H1 (cell line): ENCODE measurements at regions not wholly inside any gene's neighbourhood (a gene's known extent, or its start where the extent isn't known, plus 50 kb on each side); places are given as distances from the start of the nearest gene placed in this dataset.

ENCODE experiments used
- BCL11A ChIP-seq, 2 experiments: IDR thresholded peaks; one replicate each; pipeline ENCODE4 v1.6.1; 2011; ENCODE audit warnings: low read depth in 2 of 2, low read length in 2 of 2, mild to moderate bottlenecking in 2 of 2
- CTCF ChIP-seq, 3 experiments: IDR thresholded peaks; 1 replicate in 2 of 3; 2 replicates in 1 of 3; pipeline versions ENCODE4 v1.5.1 to v1.6.1; 2011; ENCODE audit warnings: low read length in 3 of 3, mild to moderate bottlenecking in 3 of 3, inconsistent platforms in 2 of 3, low read depth in 1 of 3, moderate library complexity in 1 of 3; ENCODE audit not compliant: insufficient read depth in 1 of 3; ENCODE audit errors: control extremely low read depth in 1 of 3
- SIRT6 ChIP-seq: IDR thresholded peaks from one replicate; pipeline ENCODE4 v1.7.1; 2012; ENCODE audit warnings: low read length, inconsistent platforms

DNA sequence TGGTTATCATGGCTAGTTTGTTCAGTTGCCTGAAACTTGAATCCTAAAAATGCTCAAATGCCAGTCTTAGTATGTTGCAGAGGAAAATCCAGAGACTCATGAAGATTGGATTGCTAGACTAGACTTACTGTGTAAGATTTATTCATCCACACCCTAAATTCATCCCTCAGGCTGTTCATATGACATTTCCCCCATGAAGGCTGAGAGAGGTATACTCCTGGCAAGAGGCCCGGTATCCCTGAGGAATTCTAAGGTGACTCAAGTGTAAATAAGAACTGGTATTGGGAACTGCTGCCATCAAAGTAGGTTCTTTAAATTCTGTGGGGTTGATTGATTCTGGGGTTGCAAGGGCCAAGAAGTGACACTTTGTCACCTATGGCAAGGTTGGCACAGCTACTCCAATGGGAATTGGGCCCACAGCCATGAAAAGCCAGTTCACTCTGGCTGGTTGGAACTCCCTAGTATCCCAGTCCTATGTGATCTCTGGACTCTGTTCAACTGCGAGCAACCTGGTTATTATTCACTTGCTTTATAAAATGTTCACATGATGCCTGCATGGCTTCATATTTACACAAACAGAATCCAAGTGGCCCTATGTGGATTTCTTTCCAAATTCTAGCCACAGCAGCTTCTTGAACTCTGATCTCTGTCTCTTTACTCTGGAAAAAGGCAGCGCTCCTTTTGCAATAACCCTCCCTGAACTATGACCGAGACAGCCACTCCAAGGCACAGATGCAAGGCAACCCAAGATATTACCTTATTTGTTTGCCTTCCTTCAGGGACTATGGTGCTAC, 429.1 kb downstream of the CBLN2 start (continued):
- TF ChIP-seq CTCF (IDR thresholded peaks at IDR 0.05; ENCODE audit: control extremely low read depth in 1 of 3, insufficient read depth in 1 of 3, low read depth in 1 of 3, low read length in 3 of 3) (no peak), SIRT6 (no peak), BCL11A (IDR thresholded peaks at IDR 0.05; ENCODE audit: low read depth in 2 of 2, low read length in 2 of 2) (no peak)
